HEK293 (cell line): ENCODE measurements at regions not wholly inside any gene's neighbourhood (a gene's known extent, or its start where the extent isn't known, plus 50 kb on each side); places are given as distances from the start of the nearest gene placed in this dataset.
A peak's percentile ranks its signal among the peaks of the same experiment; 100 is the strongest.

Experiments used
- CTCF ChIA-PET: fragments of 350-600 bp; formaldehyde crosslinking; extraction: SDS; loops from one replicate; lab custom pipeline; 2021; ENCODE audit warnings: antibody characterized with exemption; lab: Yijun Ruan, JAX
- POLR2A ChIA-PET: fragments of 300-600 bp; formaldehyde crosslinking; extraction: SDS; loops from one replicate; lab custom pipeline; 2020; ENCODE audit warnings: antibody characterized with exemption, inconsistent platforms; lab: Yijun Ruan, JAX
- H3K27ac ChIP-seq: fragments of 200-500 bp; sonication (Bioruptor generic); 2 replicates; pipeline ENCODE4 v1.5.1; 2014; ENCODE audit warnings: low read depth, low read length, control low read depth, inconsistent platforms; ENCODE audit errors: extremely low read depth
- H3K36me3 ChIP-seq, 2 experiments: fragments of 200-500 bp in 1 of 2; sonication (Bioruptor generic) in 1 of 2; 1 replicate in 1 of 2; 2 replicates in 1 of 2; pipeline ENCODE4 v1.5.1; 2014 to 2017; ENCODE audit warnings: inconsistent platforms in 2 of 2, low read length in 2 of 2; ENCODE audit not compliant: control insufficient read depth in 2 of 2, insufficient read depth in 1 of 2
- H3K4me1 ChIP-seq: fragments of 200-500 bp; sonication (Bioruptor generic); 2 replicates; pipeline ENCODE4 v1.5.1; 2014; ENCODE audit warnings: mild to moderate bottlenecking, low read length, inconsistent platforms; ENCODE audit not compliant: control insufficient read depth, insufficient read depth
- H3K4me3 ChIP-seq: 2 replicates; pipeline ENCODE4 v1.5.1; 2011; ENCODE audit warnings: low read depth, mild to moderate bottlenecking, control low read depth, low read length, moderate library complexity
- H3K9me3 ChIP-seq: fragments of 200-500 bp; sonication (Bioruptor generic); 2 replicates; pipeline ENCODE4 v1.5.1; 2014; ENCODE audit warnings: low read depth, low read length, inconsistent platforms; ENCODE audit not compliant: control insufficient read depth, insufficient read depth
- ELK4 ChIP-seq: IDR thresholded peaks from 2 replicates; pipeline ENCODE4 v1.6.1; 2011; ENCODE audit warnings: mild to moderate bottlenecking, low read depth, low read length, borderline replicate concordance
- GLIS1 ChIP-seq: fragments of 450-650 bp; formaldehyde crosslinking; IDR thresholded peaks from 2 replicates; pipeline ENCODE4 v1.5.1; 2016; ENCODE audit warnings: missing biosample characterization, missing genetic modification characterization
- IKZF3 ChIP-seq: fragments of 450-650 bp; IDR thresholded peaks from 2 replicates; pipeline ENCODE4 v1.5.0; 2018; ENCODE audit warnings: missing biosample characterization, mild to moderate bottlenecking, missing genetic modification characterization, moderate library complexity
- INSM2 ChIP-seq: fragments of 450-650 bp; formaldehyde crosslinking; IDR thresholded peaks from 2 replicates; pipeline ENCODE4 v1.5.1; 2016; ENCODE audit warnings: missing biosample characterization, missing genetic modification characterization
- KLF1 ChIP-seq: fragments of 450-650 bp; formaldehyde crosslinking; IDR thresholded peaks from 2 replicates; pipeline ENCODE4 v1.5.1; 2016; ENCODE audit warnings: missing biosample characterization, missing genetic modification characterization
- PBX3 ChIP-seq: sonication (generic); formaldehyde crosslinking; IDR thresholded peaks from 2 replicates; pipeline ENCODE4 v1.8.1; 2022; ENCODE audit warnings: mild to moderate bottlenecking, moderate library complexity, missing genetic modification reagents
- SALL2 ChIP-seq: fragments of 450-650 bp; formaldehyde crosslinking; IDR thresholded peaks from 2 replicates; pipeline ENCODE4 v1.5.0; 2017; ENCODE audit warnings: missing biosample characterization, mild to moderate bottlenecking, missing genetic modification characterization, borderline replicate concordance
- ZBTB44 ChIP-seq: fragments of 450-650 bp; IDR thresholded peaks from 2 replicates; pipeline ENCODE4 v1.5.1; 2018; ENCODE audit warnings: missing biosample characterization, mild to moderate bottlenecking, missing genetic modification characterization
- ZNF155 ChIP-seq: fragments of 450-650 bp; formaldehyde crosslinking; IDR thresholded peaks from 2 replicates; pipeline ENCODE4 v1.5.1; 2016; ENCODE audit warnings: missing biosample characterization, missing genetic modification characterization
- ZNF174 ChIP-seq: fragments of 450-650 bp; formaldehyde crosslinking; IDR thresholded peaks from 2 replicates; pipeline ENCODE4 v1.5.0; 2017; ENCODE audit warnings: missing biosample characterization, mild to moderate bottlenecking, missing genetic modification characterization
- ZNF221 ChIP-seq: fragments of 450-650 bp; formaldehyde crosslinking; IDR thresholded peaks from 2 replicates; pipeline ENCODE4 v1.5.1; 2017; ENCODE audit warnings: missing biosample characterization, missing genetic modification characterization, borderline replicate concordance
- ZNF23 ChIP-seq: fragments of 450-650 bp; formaldehyde crosslinking; IDR thresholded peaks from 2 replicates; pipeline ENCODE4 v1.5.1; 2016; ENCODE audit warnings: missing biosample characterization, missing genetic modification characterization, borderline replicate concordance
- ZNF274 ChIP-seq, 2 experiments: fragments of 200-500 bp in 1 of 2; fragments of 450-650 bp in 1 of 2; sonication (Bioruptor generic) in 1 of 2; formaldehyde crosslinking in 1 of 2; IDR thresholded peaks; 2 replicates each; pipeline versions ENCODE4 v1.5.1 to v1.6.1; 2014 to 2016; ENCODE audit warnings: borderline replicate concordance in 1 of 2, inconsistent platforms in 1 of 2, low read length in 1 of 2, missing biosample characterization in 1 of 2, missing genetic modification characterization in 1 of 2
- ZNF398 ChIP-seq: fragments of 450-650 bp; formaldehyde crosslinking; IDR thresholded peaks from 2 replicates; pipeline ENCODE4 v1.5.1; 2017; ENCODE audit warnings: missing biosample characterization, missing genetic modification characterization
- ZNF501 ChIP-seq: fragments of 450-650 bp; formaldehyde crosslinking; IDR thresholded peaks from 2 replicates; pipeline ENCODE4 v1.5.1; 2016; ENCODE audit warnings: missing biosample characterization, missing genetic modification characterization
- ZNF521 ChIP-seq: fragments of 450-650 bp; formaldehyde crosslinking; IDR thresholded peaks from 2 replicates; pipeline ENCODE4 v1.5.1; 2017; ENCODE audit warnings: missing biosample characterization, mild to moderate bottlenecking, missing genetic modification characterization
- ZNF530 ChIP-seq: fragments of 450-650 bp; formaldehyde crosslinking; IDR thresholded peaks from 2 replicates; pipeline ENCODE4 v1.5.1; 2016; ENCODE audit warnings: low read depth, missing biosample characterization, missing genetic modification characterization
- ZNF621 ChIP-seq: fragments of 450-650 bp; formaldehyde crosslinking; IDR thresholded peaks from 2 replicates; pipeline ENCODE4 v1.5.1; 2017; ENCODE audit warnings: missing biosample characterization, missing genetic modification characterization
- ZNF624 ChIP-seq: fragments of 450-650 bp; formaldehyde crosslinking; IDR thresholded peaks from 2 replicates; pipeline ENCODE4 v1.5.1; 2017; ENCODE audit warnings: missing biosample characterization, missing genetic modification characterization
- ZNF664 ChIP-seq: fragments of 450-650 bp; formaldehyde crosslinking; IDR thresholded peaks from 2 replicates; pipeline ENCODE4 v1.5.1; 2016; ENCODE audit warnings: missing biosample characterization, missing genetic modification characterization

GRCh38 chr15:70447521-70447920, 315.8 kb downstream of the UACA start:
- ChIA-PET CTCF (interaction anchor here (0.7 to 1.5 kb wide), 4 partner anchors 40 to 112 kb away, joined by 3 to 6 read pairs (median 3); no protein-coding TSS in a partner anchor), POLR2A (no interaction called here)
- peaks cover 6% of the 10 kb centered on the region; the same call in 1 of the 2 replicates for H3K4me1 ChIP-seq
- no peak overlapping the region for H3K4me3 ChIP-seq
- no peaks in the 10 kb centered on the region for H3K36me3 ChIP-seq
- TF ChIP-seq ZNF274 (IDR thresholded peaks at IDR 0.05; ENCODE audit: low read length) (no peak), ZNF274 (tag by site-specific recombination; IDR thresholded peaks at IDR 0.05; ENCODE audit: borderline replicate concordance) (no peak), ZNF23 (no peak), PBX3 (CRISPR knock-in tag) (no peak), ZNF398 (tag by site-specific recombination) (no peak), GLIS1 (tag by site-specific recombination) (no peak), ZNF624 (tag by site-specific recombination) (no peak), INSM2 (no peak), ZNF521 (no peak), ZNF621 (tag by site-specific recombination) (no peak), ZNF530 (tag by site-specific recombination) (no peak), KLF1 (tag by site-specific recombination) (no peak), SALL2 (tag by site-specific recombination) (no peak), ELK4 (no peak), ZNF155 (no peak), ZNF664 (no peak), ZBTB44 (no peak), ZNF174 (tag by site-specific recombination) (no peak), ZNF501 (tag by site-specific recombination) (no peak), IKZF3 (tag by site-specific recombination) (no peak), ZNF221 (tag by site-specific recombination) (no peak)
- 0 out of 2 replicates have a peak overlapping the region, but pooled peaks have one; percentile 9 for H3K27ac ChIP-seq
- no peaks in the 10 kb centered on the region for H3K9me3 ChIP-seq
